ENCODE measurements at regions not wholly inside any gene's neighbourhood (a gene's known extent, or its start where the extent isn't known, plus 50 kb on each side); places are given as distances from the start of the nearest gene placed in this dataset.

DNA sequence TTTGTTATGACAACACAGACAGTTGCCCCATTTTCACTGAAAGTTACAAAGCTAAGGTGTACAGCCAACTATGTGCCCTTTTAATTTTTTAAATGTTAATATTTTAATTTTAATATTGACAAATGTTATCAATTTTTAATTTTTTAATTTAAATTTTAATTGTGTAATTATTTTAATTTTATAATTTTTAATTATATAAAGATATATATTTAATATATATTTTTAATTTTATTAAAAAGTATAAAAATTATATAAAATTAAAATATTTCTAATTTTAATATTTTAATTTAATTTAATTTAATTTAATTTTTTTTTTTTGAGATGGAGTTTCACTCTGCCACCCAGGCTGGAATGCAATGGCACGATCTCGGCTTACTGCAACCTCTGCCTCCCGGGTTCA, 52.1 kb upstream of the ATP11B start:
- no peaks in the 10 kb centered on the region for H3K4me1 ChIP-seq (replicated peaks)
- no peak overlapping the region for H3K27ac ChIP-seq
- H3K36me3 ChIP-seq = no peaks in the 10 kb centered on the region
- 97% methylated on average over 3 of the region's 3 CpGs for WGBS
- no peaks in the 10 kb centered on the region for H3K27me3 ChIP-seq (replicated peaks; ENCODE audit: insufficient read depth)
- no peak overlapping the region for H3K4me3 ChIP-seq
- DNase-seq (ENCODE audit: low spot score) = no peak
- TF ChIP-seq, protein P1, sequence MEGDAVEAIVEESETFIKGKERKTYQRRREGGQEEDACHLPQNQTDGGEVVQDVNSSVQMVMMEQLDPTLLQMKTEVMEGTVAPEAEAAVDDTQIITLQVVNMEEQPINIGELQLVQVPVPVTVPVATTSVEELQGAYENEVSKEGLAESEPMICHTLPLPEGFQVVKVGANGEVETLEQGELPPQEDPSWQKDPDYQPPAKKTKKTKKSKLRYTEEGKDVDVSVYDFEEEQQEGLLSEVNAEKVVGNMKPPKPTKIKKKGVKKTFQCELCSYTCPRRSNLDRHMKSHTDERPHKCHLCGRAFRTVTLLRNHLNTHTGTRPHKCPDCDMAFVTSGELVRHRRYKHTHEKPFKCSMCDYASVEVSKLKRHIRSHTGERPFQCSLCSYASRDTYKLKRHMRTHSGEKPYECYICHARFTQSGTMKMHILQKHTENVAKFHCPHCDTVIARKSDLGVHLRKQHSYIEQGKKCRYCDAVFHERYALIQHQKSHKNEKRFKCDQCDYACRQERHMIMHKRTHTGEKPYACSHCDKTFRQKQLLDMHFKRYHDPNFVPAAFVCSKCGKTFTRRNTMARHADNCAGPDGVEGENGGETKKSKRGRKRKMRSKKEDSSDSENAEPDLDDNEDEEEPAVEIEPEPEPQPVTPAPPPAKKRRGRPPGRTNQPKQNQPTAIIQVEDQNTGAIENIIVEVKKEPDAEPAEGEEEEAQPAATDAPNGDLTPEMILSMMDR (IDR thresholded peaks at IDR 0.05) = no peak
- TF ChIP-seq POLR2A (IDR thresholded peaks at IDR 0.05) (no peak), POLR2AphosphoS5 (IDR thresholded peaks at IDR 0.05) (no peak)
- H3K9me3 ChIP-seq = no peaks in the 10 kb centered on the region
- intact Hi-C loops (cut with DNase I) = no loop called here

Small RNA genes lying in the stretch of these regions (small RNA-seq; reads per million reads assigned to genes)
- gene RN7SKP265 = 0 reads per million in 2 donors

Measured in prostate gland (tissue), 2 donors.